ENCODE measurements at regions not wholly inside any gene's neighbourhood (a gene's known extent, or its start where the extent isn't known, plus 50 kb on each side); places are given as distances from the start of the nearest gene placed in this dataset.

GRCh38 chr4:100062921-100063320 is 112.8 kb upstream of the H2AZ1 start:
- Histone ChIP-seq H3K9me3 (ENCODE audit: control insufficient read depth in 2 of 2, insufficient read depth in 1 of 2, low read depth in 1 of 2, low read length in 1 of 2) (no peaks in the 10 kb centered on the region), H3K36me3 (ENCODE audit: control insufficient read depth in 3 of 3, insufficient read depth in 2 of 3, low read depth in 1 of 3, low read length in 3 of 3) (no peaks in the 10 kb centered on the region), H3K4me3 (ENCODE audit: low read depth in 1 of 3, low read length in 3 of 3) (no peak overlapping the region), H3K4me1 (ENCODE audit: control insufficient read depth in 3 of 3, insufficient read depth in 2 of 3, low read depth in 1 of 3, low read length in 2 of 3) (no peaks in the 10 kb centered on the region), H3K27me3 (ENCODE audit: control insufficient read depth in 3 of 3, insufficient read depth in 3 of 3, low read length in 3 of 3) (no peaks in the 10 kb centered on the region), H3K27ac (ENCODE audit: low read depth in 1 of 3, low read length in 2 of 3) (no peak overlapping the region)
- FAIRE-seq (no peak), DNase-seq (no peak)

DNA sequence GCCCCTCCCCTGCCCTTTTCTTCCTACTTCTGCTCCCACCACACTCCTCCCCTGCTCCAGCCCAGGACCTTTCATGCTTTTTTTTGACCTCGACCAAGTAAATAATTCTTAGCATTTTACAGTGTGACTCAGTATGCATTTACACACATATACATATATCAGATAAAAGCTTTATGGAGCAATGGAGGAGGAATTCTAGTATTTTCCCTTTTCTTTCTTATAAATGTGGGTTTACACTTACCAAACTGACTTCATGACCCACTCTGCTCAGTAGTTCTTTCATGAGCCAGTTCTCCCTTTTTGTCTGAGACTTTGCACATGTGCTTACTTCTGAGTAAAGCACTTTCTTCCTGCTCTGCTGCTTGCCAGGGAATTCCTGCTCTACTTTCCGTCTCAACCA is 111.8 kb upstream of the H2AZ1 start:
- Histone ChIP-seq H3K27ac (ENCODE audit: low read depth in 1 of 3, low read length in 2 of 3) (no peak overlapping the region), H3K4me3 (ENCODE audit: low read depth in 1 of 3, low read length in 3 of 3) (no peak overlapping the region), H3K4me1 (ENCODE audit: control insufficient read depth in 3 of 3, insufficient read depth in 2 of 3, low read depth in 1 of 3, low read length in 2 of 3) (no peaks in the 10 kb centered on the region), H3K9me3 (ENCODE audit: control insufficient read depth in 2 of 2, insufficient read depth in 1 of 2, low read depth in 1 of 2, low read length in 1 of 2) (no peaks in the 10 kb centered on the region), H3K36me3 (ENCODE audit: control insufficient read depth in 3 of 3, insufficient read depth in 2 of 3, low read depth in 1 of 3, low read length in 3 of 3) (no peaks in the 10 kb centered on the region), H3K27me3 (ENCODE audit: control insufficient read depth in 3 of 3, insufficient read depth in 3 of 3, low read length in 3 of 3) (no peaks in the 10 kb centered on the region)
- DNase-seq (no peak), FAIRE-seq (no peak)
- WGBS, 3 donors, result 57 to 63% (median 62%) methylated on average over 2 of the region's 2 CpGs

- Histone ChIP-seq H3K9me3 (ENCODE audit: control insufficient read depth in 2 of 2, insufficient read depth in 1 of 2, low read depth in 1 of 2, low read length in 1 of 2) (no peaks in the 10 kb centered on the region), H3K27ac (ENCODE audit: low read depth in 1 of 3, low read length in 2 of 3) (no peak overlapping the region), H3K27me3 (ENCODE audit: control insufficient read depth in 3 of 3, insufficient read depth in 3 of 3, low read length in 3 of 3) (no peaks in the 10 kb centered on the region), H3K4me1 (ENCODE audit: control insufficient read depth in 3 of 3, insufficient read depth in 2 of 3, low read depth in 1 of 3, low read length in 2 of 3) (no peaks in the 10 kb centered on the region), H3K36me3 (ENCODE audit: control insufficient read depth in 3 of 3, insufficient read depth in 2 of 3, low read depth in 1 of 3, low read length in 3 of 3) (no peaks in the 10 kb centered on the region), H3K4me3 (ENCODE audit: low read depth in 1 of 3, low read length in 3 of 3) (no peak overlapping the region)
- DNase-seq (no peak), FAIRE-seq (no peak)
- WGBS, 3 donors, result 85 to 90% (median 89%) methylated on average over 5 of the region's 5 CpGs
Measured at GRCh38 chr4:100060765-100061416, 110.8 kb upstream of the H2AZ1 start.

DNA sequence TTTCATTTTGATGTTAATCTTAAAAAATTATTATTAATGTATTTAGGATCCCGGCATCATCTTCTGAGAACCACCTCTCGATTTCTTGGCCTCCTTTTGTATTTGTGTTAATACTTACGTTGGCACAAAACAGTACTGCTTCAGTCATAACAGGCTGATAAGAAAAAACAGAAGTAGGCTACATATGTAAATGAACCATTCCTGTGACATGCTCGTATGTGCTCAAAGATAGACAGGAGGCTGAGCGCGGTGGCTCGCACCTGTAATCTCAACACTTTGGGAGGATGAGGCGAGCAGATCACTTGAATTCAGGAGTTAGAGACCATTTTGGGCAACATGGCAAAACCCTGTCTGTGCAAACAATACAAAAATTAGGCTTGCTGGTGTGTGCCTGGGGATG is 109.4 kb upstream of the H2AZ1 start:
- no peak overlapping the region for H3K27ac ChIP-seq (ENCODE audit: low read depth in 1 of 3, low read length in 2 of 3)
- no peaks in the 10 kb centered on the region for H3K9me3 ChIP-seq (ENCODE audit: control insufficient read depth in 2 of 2, insufficient read depth in 1 of 2, low read depth in 1 of 2, low read length in 1 of 2)
- no peaks in the 10 kb centered on the region for H3K27me3 ChIP-seq (ENCODE audit: control insufficient read depth in 3 of 3, insufficient read depth in 3 of 3, low read length in 3 of 3)
- no peaks in the 10 kb centered on the region for H3K4me1 ChIP-seq (ENCODE audit: control insufficient read depth in 3 of 3, insufficient read depth in 2 of 3, low read depth in 1 of 3, low read length in 2 of 3)
- no peak overlapping the region for H3K4me3 ChIP-seq (ENCODE audit: low read depth in 1 of 3, low read length in 3 of 3)
- no peak for FAIRE-seq
- WGBS, 3 donors, result 86 to 91% (median 88%) methylated on average over 8 of the region's 8 CpGs
- H3K36me3 ChIP-seq (ENCODE audit: control insufficient read depth in 3 of 3, insufficient read depth in 2 of 3, low read depth in 1 of 3, low read length in 3 of 3), result no peaks in the 10 kb centered on the region
- DNase-seq, result no peak

DNA sequence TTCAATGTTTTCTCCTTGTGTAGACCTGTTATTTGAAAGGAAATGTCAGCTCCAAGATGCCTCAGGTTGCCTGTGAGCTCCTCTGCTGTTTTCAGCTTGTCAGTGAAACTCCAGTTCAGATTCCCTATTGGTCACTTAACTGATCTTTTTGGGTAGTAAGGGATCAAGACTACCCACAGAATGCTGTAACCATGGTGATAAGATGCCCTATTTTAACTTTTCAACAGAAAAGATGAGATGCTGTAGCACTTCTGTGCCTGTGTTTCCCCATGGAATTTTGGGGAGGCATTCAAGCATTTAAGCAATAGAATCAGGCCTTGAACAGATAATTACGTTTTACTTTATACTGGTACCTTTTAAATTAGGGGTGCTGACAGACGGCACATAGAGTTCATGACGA is 106.6 kb upstream of the H2AZ1 start:
- Histone ChIP-seq H3K4me1 (ENCODE audit: control insufficient read depth in 3 of 3, insufficient read depth in 2 of 3, low read depth in 1 of 3, low read length in 2 of 3) (no peaks in the 10 kb centered on the region), H3K9me3 (ENCODE audit: control insufficient read depth in 2 of 2, insufficient read depth in 1 of 2, low read depth in 1 of 2, low read length in 1 of 2) (no peaks in the 10 kb centered on the region), H3K36me3 (ENCODE audit: control insufficient read depth in 3 of 3, insufficient read depth in 2 of 3, low read depth in 1 of 3, low read length in 3 of 3) (no peaks in the 10 kb centered on the region), H3K27me3 (ENCODE audit: control insufficient read depth in 3 of 3, insufficient read depth in 3 of 3, low read length in 3 of 3) (no peaks in the 10 kb centered on the region), H3K27ac (ENCODE audit: low read depth in 1 of 3, low read length in 2 of 3) (no peak overlapping the region), H3K4me3 (ENCODE audit: low read depth in 1 of 3, low read length in 3 of 3) (no peak overlapping the region)
- FAIRE-seq (no peak), DNase-seq (no peak)
- WGBS, 3 donors, result 85 to 88% (median 86%) methylated on average over 3 of the region's 3 CpGs

GRCh38 chr4:100054071-100054470 is 104.0 kb upstream of the H2AZ1 start:
- Histone ChIP-seq H3K27ac (ENCODE audit: low read depth in 1 of 3, low read length in 2 of 3) (no peak overlapping the region), H3K9me3 (ENCODE audit: control insufficient read depth in 2 of 2, insufficient read depth in 1 of 2, low read depth in 1 of 2, low read length in 1 of 2) (no peaks in the 10 kb centered on the region), H3K4me3 (ENCODE audit: low read depth in 1 of 3, low read length in 3 of 3) (no peak overlapping the region), H3K4me1 (ENCODE audit: control insufficient read depth in 3 of 3, insufficient read depth in 2 of 3, low read depth in 1 of 3, low read length in 2 of 3) (no peaks in the 10 kb centered on the region), H3K36me3 (ENCODE audit: control insufficient read depth in 3 of 3, insufficient read depth in 2 of 3, low read depth in 1 of 3, low read length in 3 of 3) (no peaks in the 10 kb centered on the region), H3K27me3 (ENCODE audit: control insufficient read depth in 3 of 3, insufficient read depth in 3 of 3, low read length in 3 of 3) (no peaks in the 10 kb centered on the region)
- DNase-seq (no peak), FAIRE-seq (no peak)
- WGBS, 3 donors, result 73 to 87% (median 85%) methylated on average over 3 of the region's 3 CpGs

DNA sequence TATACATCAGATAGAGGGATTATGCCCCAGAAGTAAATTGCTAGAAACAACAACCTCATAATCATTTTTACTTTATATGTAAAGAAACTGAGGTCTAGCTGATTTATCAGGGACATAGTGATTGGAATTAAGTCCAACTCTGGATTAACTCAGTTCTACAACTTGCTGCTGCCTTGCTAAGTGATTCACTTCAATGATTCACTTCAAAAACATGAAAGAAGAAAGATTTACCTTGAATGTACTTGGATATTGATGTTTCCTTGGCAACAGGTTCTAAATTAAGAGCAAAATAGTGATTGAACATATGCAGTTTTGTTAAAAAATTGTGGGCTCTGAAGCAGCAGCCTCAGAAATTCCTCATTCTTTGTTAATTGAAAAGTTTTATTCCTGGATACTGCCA is 99.8 kb upstream of the H2AZ1 start:
- Histone ChIP-seq H3K36me3 (ENCODE audit: control insufficient read depth in 3 of 3, insufficient read depth in 2 of 3, low read depth in 1 of 3, low read length in 3 of 3) (no peaks in the 10 kb centered on the region), H3K27me3 (ENCODE audit: control insufficient read depth in 3 of 3, insufficient read depth in 3 of 3, low read length in 3 of 3) (no peaks in the 10 kb centered on the region), H3K27ac (ENCODE audit: low read depth in 1 of 3, low read length in 2 of 3) (no peak overlapping the region), H3K4me3 (ENCODE audit: low read depth in 1 of 3, low read length in 3 of 3) (no peak overlapping the region), H3K9me3 (ENCODE audit: control insufficient read depth in 2 of 2, insufficient read depth in 1 of 2, low read depth in 1 of 2, low read length in 1 of 2) (no peaks in the 10 kb centered on the region), H3K4me1 (ENCODE audit: control insufficient read depth in 3 of 3, insufficient read depth in 2 of 3, low read depth in 1 of 3, low read length in 2 of 3) (no peaks in the 10 kb centered on the region)
- no peak for DNase-seq
- no peak for FAIRE-seq

DNA sequence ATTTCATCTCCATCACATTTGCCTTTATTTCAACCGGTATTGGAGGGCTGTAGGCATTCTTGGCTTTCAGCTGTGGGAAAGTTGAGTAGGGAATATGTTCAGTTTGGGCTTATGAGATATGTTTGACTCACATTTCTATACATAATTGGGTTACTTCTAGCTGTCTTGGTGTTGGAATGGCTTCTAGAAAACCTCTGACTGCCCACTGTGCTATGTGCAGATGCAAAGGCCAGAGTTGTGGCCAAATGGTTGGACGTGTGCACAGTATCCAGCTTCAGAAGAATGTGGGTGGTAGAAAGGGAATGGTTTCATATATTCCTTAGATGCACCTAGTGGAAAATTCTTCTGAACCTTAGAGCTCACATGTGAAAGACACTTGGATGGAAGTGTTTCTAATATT is 92.6 kb upstream of the H2AZ1 start:
- Histone ChIP-seq H3K4me3 (ENCODE audit: low read depth in 1 of 3, low read length in 3 of 3) (no peak overlapping the region), H3K36me3 (ENCODE audit: control insufficient read depth in 3 of 3, insufficient read depth in 2 of 3, low read depth in 1 of 3, low read length in 3 of 3) (no peaks in the 10 kb centered on the region), H3K9me3 (ENCODE audit: control insufficient read depth in 2 of 2, insufficient read depth in 1 of 2, low read depth in 1 of 2, low read length in 1 of 2) (no peaks in the 10 kb centered on the region), H3K27me3 (ENCODE audit: control insufficient read depth in 3 of 3, insufficient read depth in 3 of 3, low read length in 3 of 3) (no peaks in the 10 kb centered on the region), H3K27ac (ENCODE audit: low read depth in 1 of 3, low read length in 2 of 3) (no peak overlapping the region), H3K4me1 (ENCODE audit: control insufficient read depth in 3 of 3, insufficient read depth in 2 of 3, low read depth in 1 of 3, low read length in 2 of 3) (no peaks in the 10 kb centered on the region)
- no peak for FAIRE-seq
- DNase-seq, result no peak
- 72 to 79% (median 78%) methylated on average over 2 of the region's 2 CpGs for WGBS, 3 donors

- H3K4me3 ChIP-seq (ENCODE audit: low read depth in 1 of 3, low read length in 3 of 3), result no peak overlapping the region
- WGBS, 3 donors, result 50 to 71% (median 57%) methylated on average over 2 of the region's 2 CpGs
- H3K27ac ChIP-seq (ENCODE audit: low read depth in 1 of 3, low read length in 2 of 3), result no peak overlapping the region
- no peak for DNase-seq
- FAIRE-seq, result no peak
- H3K36me3 ChIP-seq (ENCODE audit: control insufficient read depth in 3 of 3, insufficient read depth in 2 of 3, low read depth in 1 of 3, low read length in 3 of 3), result no peaks in the 10 kb centered on the region
- H3K9me3 ChIP-seq (ENCODE audit: control insufficient read depth in 2 of 2, insufficient read depth in 1 of 2, low read depth in 1 of 2, low read length in 1 of 2), result no peaks in the 10 kb centered on the region
- no peaks in the 10 kb centered on the region for H3K4me1 ChIP-seq (ENCODE audit: control insufficient read depth in 3 of 3, insufficient read depth in 2 of 3, low read depth in 1 of 3, low read length in 2 of 3)
- no peaks in the 10 kb centered on the region for H3K27me3 ChIP-seq (ENCODE audit: control insufficient read depth in 3 of 3, insufficient read depth in 3 of 3, low read length in 3 of 3)
Measured at GRCh38 chr4:100042235-100042634, 92.2 kb upstream of the H2AZ1 start.

All from small intestine (tissue), 7 donors.